ENCODE measurements at regions not wholly inside any gene's neighbourhood (a gene's known extent, or its start where the extent isn't known, plus 50 kb on each side); places are given as distances from the start of the nearest gene placed in this dataset.

GRCh38 chr12:127038152-127038551 is 1228.8 kb upstream of the TMEM132C start:
- Histone ChIP-seq H3K4ac (replicated peaks; ENCODE audit: insufficient read length, low read depth, low read length) (no peak overlapping the region), H4K20me1 (replicated peaks in 1 of 2; ENCODE audit: control insufficient read depth in 1 of 2, insufficient read depth in 2 of 2, low read length in 2 of 2) (no peaks in the 10 kb centered on the region), H2AK5ac (ENCODE audit: low read depth, low read length) (no peak overlapping the region), H3K18ac (ENCODE audit: extremely low read depth, low read length) (no peak overlapping the region), H2BK20ac (ENCODE audit: low read length) (no peak overlapping the region), H2BK5ac (ENCODE audit: low read depth, low read length) (no peak overlapping the region), H2AFZ (ENCODE audit: low read length) (no peak overlapping the region), H3K56ac (replicated peaks; ENCODE audit: insufficient read length, low read depth, low read length) (no peak overlapping the region), H3K9ac (replicated peaks in 1 of 4; ENCODE audit: extremely low read depth in 1 of 4, low read depth in 3 of 4, low read length in 3 of 4) (no peak overlapping the region), H3K79me2 (ENCODE audit: control insufficient read depth in 1 of 2, insufficient read depth in 2 of 2, low read length in 2 of 2) (no peaks in the 10 kb centered on the region), H3K27ac (ENCODE audit: low read depth, low read length) (no peak overlapping the region), H3K4me2 (ENCODE audit: insufficient read depth in 1 of 2, low read depth in 2 of 2, low read length in 2 of 2) (no peak overlapping the region), H3K23ac (ENCODE audit: insufficient read length) (no peak overlapping the region), H3K4me1 (replicated peaks in 1 of 4; ENCODE audit: control insufficient read depth in 3 of 4, insufficient read depth in 4 of 4, low read length in 3 of 4) (no peaks in the 10 kb centered on the region), H2BK12ac (ENCODE audit: low read depth, low read length) (no peak overlapping the region), H3K14ac (ENCODE audit: insufficient read length) (no peak overlapping the region), H4K8ac (ENCODE audit: extremely low read depth, insufficient read depth, low read length) (no peak overlapping the region), H2BK120ac (replicated peaks; ENCODE audit: low read depth, low read length) (no peak overlapping the region), H3K23me2 (ENCODE audit: low read depth, low read length) (no peaks in the 10 kb centered on the region), H3K4me3 (ENCODE audit: extremely low read depth in 1 of 4, insufficient read depth in 2 of 4, low read depth in 3 of 4, low read length in 4 of 4) (no peak overlapping the region), H4K91ac (replicated peaks; ENCODE audit: insufficient read length, low read length) (no peak overlapping the region), H3K27me3 (replicated peaks in 1 of 4; ENCODE audit: control insufficient read depth in 3 of 4, extremely low read depth in 1 of 4, insufficient read depth in 3 of 4, low read length in 3 of 4) (no peaks in the 10 kb centered on the region), H3K79me1 (ENCODE audit: low read depth, low read length) (no peaks in the 10 kb centered on the region), H3K9me3 (ENCODE audit: insufficient read depth in 2 of 2, low read depth in 1 of 2, low read length in 1 of 2) (no peaks in the 10 kb centered on the region), H2BK15ac (ENCODE audit: low read length) (no peak overlapping the region), H3K36me3 (ENCODE audit: control insufficient read depth in 2 of 4, insufficient read depth in 4 of 4, low read length in 3 of 4) (no peaks in the 10 kb centered on the region), H4K5ac (ENCODE audit: insufficient read length, low read depth, low read length) (no peak overlapping the region)
- 92% methylated on average over 1 of the region's 1 CpG; no CpG with 5 or more reads in 1 of the 2 experiments for WGBS, 2 experiments (ENCODE audit: extremely low coverage in 1 of 2, insufficient coverage in 1 of 2, insufficient read length in 1 of 2, insufficient replicate concordance in 2 of 2, low coverage in 1 of 2, low lambda C conversion rate in 2 of 2, missing lambda C conversion rate in 1 of 2)
- FAIRE-seq (no peak), DNase-seq (ENCODE audit: low read depth in 1 of 2, low spot score in 2 of 2) (no peak)
- CTCF ChIA-PET (ENCODE audit: partially characterized antibody): no interaction called here
- POLR2A ChIA-PET (ENCODE audit: partially characterized antibody): no interaction called here
- TF ChIP-seq FOSL1 (IDR thresholded peaks at IDR 0.05; ENCODE audit: insufficient read depth, low read depth, low read length): no peak
- TF ChIP-seq YY1 (IDR thresholded peaks at IDR 0.05; ENCODE audit: low read depth, low read length): no peak
- TF ChIP-seq KDM4A (IDR thresholded peaks at IDR 0.05; ENCODE audit: low read depth, low read length, severe bottlenecking): no peak
- TF ChIP-seq E2F6 (IDR thresholded peaks at IDR 0.05): no peak
- TF ChIP-seq BACH1 (IDR thresholded peaks at IDR 0.05; ENCODE audit: low read length): no peak
- no peak for TF ChIP-seq SP4 (IDR thresholded peaks at IDR 0.05; ENCODE audit: low read length)
- no peak for TF ChIP-seq ZNF274 (IDR thresholded peaks at IDR 0.05; ENCODE audit: borderline replicate concordance, extremely low read depth, low read length)
- TF ChIP-seq TEAD4 (IDR thresholded peaks at IDR 0.05; ENCODE audit: low read depth, low read length): no peak
- no peak for TF ChIP-seq TAF1 (IDR thresholded peaks at IDR 0.05; ENCODE audit: low read depth, low read length)
- no peak for TF ChIP-seq NANOG (IDR thresholded peaks at IDR 0.05; ENCODE audit: insufficient read depth, low read depth, low read length, poor library complexity, severe bottlenecking)
- no peak for TF ChIP-seq CBX5 (IDR thresholded peaks at IDR 0.05; ENCODE audit: low read depth, low read length)
- no peak for TF ChIP-seq SP1 (IDR thresholded peaks at IDR 0.05; ENCODE audit: low read depth, low read length)
- no peak for TF ChIP-seq TBP (IDR thresholded peaks at IDR 0.05; ENCODE audit: low read depth, low read length)
- no peak for TF ChIP-seq USF2 (IDR thresholded peaks at IDR 0.05; ENCODE audit: low read length)
